Ovary (tissue), 3 donors: ENCODE measurements at regions not wholly inside any gene's neighbourhood (a gene's known extent, or its start where the extent isn't known, plus 50 kb on each side); places are given as distances from the start of the nearest gene placed in this dataset.

Experiments
- CTCF ChIP-seq, 3 donors: fragments of 450-650 bp in 2 of 3; fragments of 200-600 bp in 1 of 3; IDR thresholded peaks; one replicate each; pipeline versions ENCODE4 v1.5.1 to v1.8.0; 2016 to 2022; ENCODE audit warnings: antibody characterized with exemption in 3 of 3, mild to moderate bottlenecking in 1 of 3
- EP300 ChIP-seq: sonication (generic); formaldehyde crosslinking; IDR thresholded peaks from one replicate; pipeline ENCODE4 v1.6.1; 2017; ENCODE audit warnings: antibody characterized with exemption
- donor health status: DM: no; HTN: no; CAD: no.

DNA sequence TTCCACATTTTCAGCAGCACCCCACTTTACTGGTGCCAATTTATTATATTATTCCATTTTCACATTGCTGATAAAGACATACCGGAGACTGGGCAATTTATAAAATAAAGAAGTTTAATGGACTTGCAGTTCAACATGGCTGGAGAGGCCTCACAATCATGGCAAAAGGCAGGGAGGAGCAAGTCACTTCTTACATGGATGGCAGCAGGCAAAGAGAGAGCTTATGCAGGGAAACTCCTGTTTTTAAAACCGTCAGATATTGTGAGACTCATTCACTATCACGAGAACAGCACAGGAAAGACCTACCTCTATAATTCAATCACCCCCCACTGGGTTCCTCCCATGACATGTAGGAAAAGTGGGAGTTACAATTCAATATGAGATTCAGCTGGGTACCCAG, 641.8 kb upstream of the MEF2C start:
- TF ChIP-seq CTCF (IDR thresholded peaks at IDR 0.05) (no peak), EP300 (no peak)
